ENCODE measurements at regions not wholly inside any gene's neighbourhood (a gene's known extent, or its start where the extent isn't known, plus 50 kb on each side); places are given as distances from the start of the nearest gene placed in this dataset.
A peak's percentile ranks its signal among the peaks of the same experiment; 100 is the strongest.

DNA sequence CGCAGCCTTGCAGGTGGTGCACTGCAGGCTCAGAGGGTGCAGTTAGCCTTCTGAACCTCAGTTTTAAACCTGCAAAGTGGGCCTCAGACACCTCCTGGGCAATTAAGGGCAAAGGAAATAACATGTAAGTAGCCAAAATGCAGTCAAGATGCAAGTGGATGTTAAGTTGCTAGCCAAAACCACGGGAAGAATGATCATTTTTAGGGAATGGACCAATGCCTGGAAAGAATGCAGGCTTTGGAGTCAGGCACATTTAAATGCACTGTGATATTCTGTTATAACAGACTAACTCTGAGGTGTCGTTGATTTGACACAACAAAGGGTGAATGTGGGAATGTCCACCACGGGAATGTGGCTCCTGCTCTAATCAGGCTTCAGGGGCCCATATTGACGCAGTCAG lies 57.9 kb upstream of the PTGFRN start:
- DNase-seq, result no peak

GRCh38 chr1:116852367-116852766 lies 57.3 kb upstream of the PTGFRN start:
- no peak for DNase-seq

DNA sequence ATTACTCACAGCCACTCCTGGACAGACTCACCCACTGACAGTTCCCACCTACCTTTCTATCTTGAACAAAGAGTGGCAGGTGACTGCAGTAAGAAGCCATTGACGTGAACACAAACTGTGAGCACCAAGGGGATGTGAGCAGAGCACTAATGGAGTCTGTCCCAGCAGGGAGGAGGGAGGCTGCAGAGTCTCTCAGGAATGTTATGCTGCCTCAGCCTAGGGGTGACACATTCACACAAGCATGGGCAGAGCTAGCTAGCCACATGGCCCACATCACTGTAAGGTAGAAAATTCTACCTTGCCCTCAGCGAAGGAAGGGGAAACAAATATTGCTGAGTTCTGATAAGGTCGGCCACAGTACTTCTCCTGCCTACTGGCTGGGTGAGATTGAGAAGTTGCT lies 56.8 kb upstream of the PTGFRN start:
- DNase-seq, result no peak

DNA sequence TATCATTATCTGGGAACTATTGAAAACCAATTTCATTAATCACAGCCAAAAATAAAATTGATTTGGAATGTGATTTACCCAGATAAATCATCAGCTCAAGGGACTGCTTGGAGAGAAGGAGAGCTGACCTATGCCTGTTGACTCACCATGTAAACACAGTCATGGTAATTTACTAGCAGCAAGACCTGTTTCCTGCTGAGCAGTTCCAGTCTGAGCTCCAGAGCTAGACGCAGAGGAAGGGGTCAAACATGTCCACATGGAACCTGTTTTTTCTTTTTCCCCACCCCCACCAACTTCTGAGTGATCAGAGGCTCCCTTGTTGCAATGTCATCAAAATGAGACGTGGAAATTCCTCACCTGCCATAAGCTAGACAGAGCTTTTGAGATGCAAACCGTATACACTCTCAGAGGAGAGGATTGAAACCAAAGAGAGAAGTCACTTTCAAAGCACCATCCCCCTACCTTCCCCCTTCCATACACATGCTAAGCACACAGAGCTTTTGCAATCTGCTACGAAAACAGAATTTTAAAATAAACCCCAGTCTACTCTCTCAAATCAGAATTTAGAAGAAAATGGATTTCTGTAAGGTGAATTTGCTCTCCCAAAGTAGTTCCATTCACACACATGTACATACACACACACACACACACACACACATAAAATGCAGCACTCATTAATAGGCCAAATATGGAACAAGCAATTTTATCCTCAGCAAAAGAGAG lies 55.9 kb upstream of the PTGFRN start:
- peak; percentile 53 for DNase-seq

DNA sequence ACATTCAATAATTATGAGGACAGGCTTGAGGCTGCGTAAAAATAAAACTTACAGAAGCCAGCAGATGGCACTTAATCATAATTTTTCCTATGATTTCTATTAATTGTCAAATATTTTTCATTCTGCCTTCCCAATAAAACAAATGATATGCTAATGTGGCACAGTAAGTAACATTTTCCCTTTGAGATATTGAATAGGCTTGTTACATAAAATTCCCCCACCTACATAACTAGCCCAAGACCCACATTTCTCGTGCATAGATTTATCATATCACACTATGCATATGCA lies 55.4 kb upstream of the PTGFRN start:
- DNase-seq, result no peak

DNA sequence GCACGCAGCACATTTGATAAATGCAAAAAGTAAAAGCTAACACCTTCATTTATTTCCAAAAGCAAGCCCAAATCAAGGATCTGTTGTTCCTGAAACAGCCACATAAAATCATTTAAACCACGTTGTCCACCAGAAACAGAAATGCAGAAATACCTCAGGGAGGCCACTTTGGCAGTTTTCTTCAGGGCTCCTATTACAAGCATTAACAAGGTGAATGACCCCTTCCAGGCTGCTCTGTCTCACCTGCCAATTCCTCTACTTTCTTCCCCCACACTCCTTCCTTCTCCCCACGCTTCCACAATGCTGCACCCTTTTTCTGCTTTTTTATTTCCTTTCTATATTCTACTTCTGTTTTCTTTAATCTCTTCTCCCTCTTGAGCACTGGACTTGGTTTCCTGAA lies 55.0 kb upstream of the PTGFRN start:
- peak; percentile 50 for DNase-seq

DNA sequence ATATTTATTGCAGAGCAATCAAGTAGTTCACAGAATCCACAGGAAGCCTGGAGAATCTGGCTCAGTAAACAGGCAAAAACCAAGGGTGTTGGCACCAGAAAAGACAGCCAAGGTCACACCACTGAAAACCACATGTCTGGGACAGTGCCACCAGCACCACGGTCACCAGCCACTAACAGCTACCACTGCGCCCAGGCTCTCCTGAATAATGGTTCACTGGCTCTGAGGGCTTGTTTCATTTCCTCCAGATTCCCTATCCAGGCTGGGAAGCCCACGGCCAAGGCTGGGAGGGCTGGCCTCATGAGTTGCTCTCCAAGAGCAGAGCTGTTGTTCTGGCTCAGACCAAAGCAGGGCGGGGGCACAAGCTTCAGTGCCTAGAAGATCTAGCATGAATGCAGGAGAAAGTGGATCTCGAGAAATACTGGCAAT lies 54.5 kb upstream of the PTGFRN start:
- peak; percentile 72 for DNase-seq

DNA sequence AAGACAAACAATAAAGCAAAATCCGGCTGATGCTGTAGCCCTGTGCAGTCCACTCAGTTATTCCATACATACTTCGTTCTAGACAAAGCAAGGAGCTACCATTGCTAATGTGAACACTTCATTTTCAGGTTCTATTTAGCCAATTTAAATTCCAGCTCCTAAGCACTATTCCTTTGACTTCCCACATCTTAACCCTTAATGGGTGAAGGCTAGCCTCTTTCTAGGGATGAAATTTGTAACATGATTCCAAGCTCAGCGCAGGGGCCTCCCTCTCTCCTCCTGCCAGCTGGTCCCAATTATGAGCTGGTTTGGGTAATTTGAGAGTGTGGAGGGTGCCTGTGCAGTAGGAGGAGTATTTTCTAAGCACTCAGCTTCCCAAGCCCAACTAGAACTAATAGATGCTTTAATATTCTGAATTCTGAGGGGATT lies 53.9 kb upstream of the PTGFRN start:
- DNase-seq, result peak; percentile 89

- DNase-seq, result no peak
Observed at GRCh38 chr1:116856312-116856711, 53.4 kb upstream of the PTGFRN start.

GRCh38 chr1:116857092-116857491 lies 52.6 kb upstream of the PTGFRN start:
- no peak for DNase-seq

Measured in NCI-H1092 treated with DMSO at 0.1 percent for 48 hours (cell line).